ENCODE measurements at regions not wholly inside any gene's neighbourhood (a gene's known extent, or its start where the extent isn't known, plus 50 kb on each side); places are given as distances from the start of the nearest gene placed in this dataset.

GRCh38 chr1:201708085-201708512 is 120.9 kb upstream of the IPO9 start:
- ATAC-seq (no peak), DNase-seq (ENCODE audit: low read depth, low spot score) (no peak)
- no peak for TF ChIP-seq REST (IDR thresholded peaks at IDR 0.05; ENCODE audit: low read depth)
- TF ChIP-seq TCF7L2 (IDR thresholded peaks at IDR 0.05; ENCODE audit: borderline replicate concordance, extremely low read depth, insufficient read depth, insufficient read length) = no peak
- TF ChIP-seq FOSL1 (IDR thresholded peaks at IDR 0.05; ENCODE audit: low read depth) = no peak
- TF ChIP-seq ZBTB33 (IDR thresholded peaks at IDR 0.05; ENCODE audit: extremely low read depth, insufficient replicate concordance, low read length) = no peak
- TF ChIP-seq ATF3 (IDR thresholded peaks at IDR 0.05) = no peak
- no peak for TF ChIP-seq POLR2AphosphoS5 (IDR thresholded peaks at IDR 0.05; ENCODE audit: low read depth, low read length)
- no peak for TF ChIP-seq SRF (IDR thresholded peaks at IDR 0.05; ENCODE audit: low read depth)
- no peaks in the 10 kb centered on the region for H3K79me2 ChIP-seq (ENCODE audit: insufficient read depth, low read length)
- H4K20me1 ChIP-seq (ENCODE audit: insufficient read depth) = no peaks in the 10 kb centered on the region
- H3K9ac ChIP-seq (ENCODE audit: low read length) = no peak overlapping the region
- no peak overlapping the region for H3K4me3 ChIP-seq (replicated peaks in 1 of 2; ENCODE audit: low read depth in 1 of 2, low read length in 2 of 2)
- H3K9me3 ChIP-seq (ENCODE audit: control insufficient read depth in 1 of 2, insufficient read depth in 1 of 2, low read depth in 1 of 2, low read length in 2 of 2) = no peaks in the 10 kb centered on the region
- H3K9me2 ChIP-seq (ENCODE audit: insufficient read depth) = no peaks in the 10 kb centered on the region
- BruUV-seq (replicated peaks) = no TSS peak
- no peaks in the 10 kb centered on the region for H3K27me3 ChIP-seq (ENCODE audit: insufficient read depth, low read length)
- intact Hi-C loops (cut with micrococcal nuclease) = no loop called here
- H3K4me1 ChIP-seq (ENCODE audit: control insufficient read depth in 1 of 2, insufficient read depth in 2 of 2, low read length in 2 of 2) = peaks cover 18 to 33% of the 10 kb centered on the region in 2 experiments
- no peaks in the 10 kb centered on the region for H3K36me3 ChIP-seq (ENCODE audit: control insufficient read depth in 1 of 2, insufficient read depth in 2 of 2, low read length in 2 of 2)
- no peak overlapping the region for H3K4me2 ChIP-seq (ENCODE audit: low read length)
- no peak overlapping the region for H2AFZ ChIP-seq (ENCODE audit: low read depth, low read length, poor library complexity, severe bottlenecking)
- CTCF ChIA-PET = interaction anchor here (1.1 to 14.5 kb wide), 3 partner anchors 84 to 196 kb away, joined by 3 to 297 read pairs (median 6); no protein-coding TSS in a partner anchor
- POLR2A ChIA-PET = interaction anchor here (0.6 kb wide), 1 partner anchor 162 kb away, joined by 3 read pairs; no protein-coding TSS in a partner anchor
- H3K27ac ChIP-seq (ENCODE audit: low read depth, low read length) = no peak overlapping the region
- RAD21 ChIA-PET (ENCODE audit: low non-redundant PET in 1 of 2, low total read pairs in 2 of 2, uncharacterized antibody in 2 of 2, unreplicated experiment in 2 of 2) = interaction anchor here (0.7 to 3.9 kb wide), 3 partner anchors 24 to 84 kb away, joined by 4 to 40 read pairs (median 28); no protein-coding TSS in a partner anchor
